ENCODE measurements at regions not wholly inside any gene's neighbourhood (a gene's known extent, or its start where the extent isn't known, plus 50 kb on each side); places are given as distances from the start of the nearest gene placed in this dataset.

DNA sequence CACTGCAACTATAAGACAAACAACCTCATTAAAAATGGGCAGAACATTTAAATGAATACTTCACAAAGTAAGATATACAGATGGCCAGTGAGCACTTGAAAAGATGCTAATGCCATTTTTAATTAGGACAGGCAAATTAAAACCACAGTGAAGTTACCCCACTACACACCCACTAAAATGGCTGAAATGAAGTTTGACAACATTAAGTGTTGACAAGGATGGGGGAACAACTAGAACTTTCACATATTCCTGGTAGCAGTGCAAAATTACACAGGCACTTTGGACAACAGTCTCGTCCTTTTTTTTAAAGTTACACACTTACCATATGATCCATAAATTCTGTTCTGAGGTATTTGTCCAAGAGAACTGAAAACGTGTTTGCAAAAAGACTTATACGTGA is 278.9 kb upstream of the DIO3 start:
- H3K4me1 ChIP-seq: no peaks in the 10 kb centered on the region

GRCh38 chr14:101284711-101285110 is 276.6 kb upstream of the DIO3 start:
- intact Hi-C loops (cut with DNase I): no loop called here
- Histone ChIP-seq H3K9me3 (no peaks in the 10 kb centered on the region), H3K27ac (no peak overlapping the region), H3K4me1 (no peaks in the 10 kb centered on the region), H3K36me3 (no peaks in the 10 kb centered on the region), H3K4me3 (no peak overlapping the region), H3K27me3 (no peaks in the 10 kb centered on the region)
- DNase-seq (no peak), ATAC-seq (no peak)
- no peak for TF ChIP-seq CTCF (IDR thresholded peaks at IDR 0.05)

More for the DNA sequence above, 278.9 kb upstream of the DIO3 start:
- no peak overlapping the region for H3K27ac ChIP-seq
- H3K4me3 ChIP-seq: no peak overlapping the region
- ATAC-seq: no peak
- no peaks in the 10 kb centered on the region for H3K36me3 ChIP-seq
- no peaks in the 10 kb centered on the region for H3K27me3 ChIP-seq
- intact Hi-C loops (cut with DNase I): no loop called here
- DNase-seq: no peak
- no peak for TF ChIP-seq CTCF (IDR thresholded peaks at IDR 0.05)
- no peaks in the 10 kb centered on the region for H3K9me3 ChIP-seq

DNA sequence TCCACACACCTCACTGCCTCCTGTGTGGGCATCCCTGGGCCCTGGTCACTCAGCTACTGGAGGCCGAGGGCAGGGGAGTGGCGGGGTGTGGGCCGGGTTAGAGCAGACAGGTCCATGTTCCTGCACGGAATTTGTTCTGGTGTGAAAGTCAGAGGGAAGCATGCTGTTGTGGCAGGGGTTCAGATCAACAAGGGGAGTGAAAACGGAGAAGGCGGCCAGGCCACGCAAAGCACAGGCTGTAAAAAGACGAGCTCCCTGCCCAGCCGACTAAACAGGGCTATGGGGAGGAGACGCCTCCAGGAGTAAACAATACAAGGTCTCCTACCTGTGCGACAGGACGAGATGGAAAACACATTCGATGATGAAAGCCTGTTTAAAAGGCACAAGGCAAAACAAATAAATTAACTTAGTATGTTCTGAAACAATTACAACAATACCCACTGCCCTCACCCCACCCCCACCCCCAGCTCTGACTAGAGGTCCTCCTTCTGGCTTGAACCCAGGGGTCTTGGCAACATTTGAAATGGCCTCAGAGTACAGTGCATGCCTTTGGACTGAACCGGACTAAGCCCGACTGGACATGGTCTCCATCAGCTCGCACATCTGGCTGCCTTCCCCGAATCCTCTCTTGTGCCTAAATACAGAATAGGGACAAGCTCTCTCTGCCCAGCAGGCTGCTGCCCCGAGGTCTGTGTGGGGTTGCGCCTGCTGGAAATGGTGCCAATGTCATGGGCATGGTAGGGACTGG is 274.9 kb upstream of the DIO3 start:
- peak; percentile 13 for ATAC-seq
- no peaks in the 10 kb centered on the region for H3K36me3 ChIP-seq

DNA sequence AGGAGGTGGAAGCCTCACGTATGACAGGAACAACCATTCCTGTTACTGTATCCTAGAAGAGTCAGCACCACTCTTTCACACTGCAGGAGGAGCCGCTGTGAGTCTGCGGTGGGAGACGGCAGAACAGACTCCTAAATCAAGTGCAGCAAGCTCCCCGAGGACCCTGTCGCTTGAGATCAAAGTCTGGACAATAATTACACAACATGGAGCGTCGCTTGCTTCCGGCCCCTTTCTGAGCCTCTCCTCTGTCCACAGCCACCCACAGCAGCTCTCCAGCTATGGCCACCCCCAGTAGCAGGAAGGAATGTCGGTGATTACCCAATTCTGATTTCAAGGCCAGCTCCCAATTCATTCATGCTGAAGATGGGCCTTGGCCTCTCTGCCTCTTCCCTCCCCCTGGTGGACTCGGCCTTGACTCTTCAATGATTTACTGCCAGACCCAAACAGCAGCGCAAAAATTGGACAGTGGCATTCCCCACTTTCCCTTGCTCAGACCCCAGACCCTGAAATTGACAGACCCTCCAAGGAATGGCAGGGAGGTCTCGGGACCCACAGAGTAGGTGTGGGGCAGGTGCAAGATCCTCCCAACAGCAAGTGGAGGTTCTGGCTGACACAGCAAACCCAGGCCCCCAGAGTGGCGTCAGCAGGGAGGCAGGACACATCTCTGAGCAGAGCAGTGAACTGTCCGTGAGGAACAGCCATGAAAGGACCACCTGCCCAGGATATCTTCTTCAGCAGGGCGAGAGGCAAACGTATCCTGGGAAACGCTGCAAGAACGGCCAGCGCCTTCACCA is 272.7 kb upstream of the DIO3 start:
- intact Hi-C loops (cut with DNase I): no loop called here
- peak; percentile 44 for ATAC-seq
- no peak overlapping the region for H3K4me3 ChIP-seq
- no peaks in the 10 kb centered on the region for H3K36me3 ChIP-seq
- H3K27me3 ChIP-seq: no peaks in the 10 kb centered on the region
- DNase-seq: no peak
- no peak for TF ChIP-seq CTCF (IDR thresholded peaks at IDR 0.05)
- H3K27ac ChIP-seq: no peak overlapping the region
- no peaks in the 10 kb centered on the region for H3K9me3 ChIP-seq
- no peaks in the 10 kb centered on the region for H3K4me1 ChIP-seq

More for the DNA sequence above, 274.9 kb upstream of the DIO3 start:
- no peak for TF ChIP-seq CTCF (IDR thresholded peaks at IDR 0.05)
- no peak overlapping the region for H3K4me3 ChIP-seq
- H3K27me3 ChIP-seq: no peaks in the 10 kb centered on the region
- intact Hi-C loops (cut with DNase I): no loop called here
- DNase-seq: no peak
- no peak overlapping the region for H3K27ac ChIP-seq
- no peaks in the 10 kb centered on the region for H3K4me1 ChIP-seq
- no peaks in the 10 kb centered on the region for H3K9me3 ChIP-seq

DNA sequence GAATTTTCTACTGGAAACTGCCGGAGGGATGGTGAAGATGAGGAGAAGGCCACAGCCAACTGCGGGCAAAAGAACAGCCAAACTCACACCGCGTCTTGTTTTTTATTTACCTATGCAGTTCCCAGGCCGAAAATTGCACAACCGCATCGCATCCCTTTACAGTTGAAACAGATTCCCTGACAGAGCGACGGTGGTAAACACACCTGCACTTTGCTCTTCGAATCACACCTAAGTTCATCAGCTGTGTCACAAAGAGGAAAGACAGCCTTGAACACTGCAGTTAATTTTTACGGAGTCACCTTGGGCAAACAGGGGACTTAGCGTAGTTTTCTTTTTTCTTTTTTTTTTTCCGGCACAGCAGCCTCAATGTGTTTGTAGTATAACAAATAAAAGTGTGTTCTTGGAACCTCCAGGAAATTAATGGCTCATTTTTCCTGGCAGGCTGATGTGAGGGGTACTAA is 272.0 kb upstream of the DIO3 start:
- DNase-seq (no peak), ATAC-seq (no peak)
- Histone ChIP-seq H3K4me3 (no peak overlapping the region), H3K36me3 (no peaks in the 10 kb centered on the region), H3K4me1 (no peaks in the 10 kb centered on the region), H3K9me3 (no peaks in the 10 kb centered on the region), H3K27me3 (no peaks in the 10 kb centered on the region), H3K27ac (no peak overlapping the region)
- intact Hi-C loops (cut with DNase I): no loop called here
- TF ChIP-seq CTCF (IDR thresholded peaks at IDR 0.05): no peak

Measured in upper lobe of right lung (tissue), 1 donor.